HepG2 (cell line): ENCODE measurements at regions not wholly inside any gene's neighbourhood (a gene's known extent, or its start where the extent isn't known, plus 50 kb on each side); places are given as distances from the start of the nearest gene placed in this dataset.

Experiments used
- ELF4 ChIP-seq: sonication (generic); formaldehyde crosslinking; IDR thresholded peaks from 2 replicates; pipeline ENCODE4 v1.5.0; 2020; ENCODE audit warnings: missing genetic modification reagents, mild to moderate bottlenecking, moderate library complexity, borderline replicate concordance
- KAT2B ChIP-seq: fragments of 150-350 bp; IDR thresholded peaks from 2 replicates; pipeline ENCODE4 v1.6.1; 2014; ENCODE audit warnings: low read depth, low read length, borderline replicate concordance
- KLF11 ChIP-seq: IDR thresholded peaks from 2 replicates; pipeline ENCODE4 v1.6.1; 2016; ENCODE audit warnings: missing compliant biosample characterization
- PAF1 ChIP-seq: IDR thresholded peaks from 2 replicates; pipeline ENCODE4 v1.6.1; 2016; ENCODE audit warnings: missing genetic modification reagents, missing compliant biosample characterization
- SMYD3 ChIP-seq: sonication (generic); formaldehyde crosslinking; IDR thresholded peaks from 2 replicates; pipeline ENCODE4 v1.8.1; 2023; ENCODE audit warnings: mild to moderate bottlenecking, missing genetic modification reagents
- TARDBP ChIP-seq: sonication (generic); formaldehyde crosslinking; IDR thresholded peaks from 2 replicates; pipeline ENCODE4 v1.8.0; 2022; ENCODE audit warnings: mild to moderate bottlenecking, missing genetic modification reagents
- ZBTB8A ChIP-seq: sonication (generic); formaldehyde crosslinking; IDR thresholded peaks from 2 replicates; pipeline ENCODE4 v1.4.0; 2020; ENCODE audit warnings: mild to moderate bottlenecking, low read depth, missing genetic modification reagents, borderline replicate concordance
- ZFX ChIP-seq: sonication (generic); formaldehyde crosslinking; IDR thresholded peaks from 2 replicates; pipeline ENCODE4 v1.4.0; 2020; ENCODE audit warnings: mild to moderate bottlenecking, low read depth, missing genetic modification reagents, moderate library complexity
- ZNF235 ChIP-seq: sonication (generic); formaldehyde crosslinking; IDR thresholded peaks from 2 replicates; pipeline ENCODE4 v1.8.1; 2023; ENCODE audit warnings: mild to moderate bottlenecking, missing genetic modification reagents, borderline replicate concordance
- ZNF563 ChIP-seq: sonication (generic); formaldehyde crosslinking; IDR thresholded peaks from 2 replicates; pipeline ENCODE4 v1.8.0; 2022; ENCODE audit warnings: mild to moderate bottlenecking, moderate library complexity, missing genetic modification reagents
- ZNF619 ChIP-seq: sonication (generic); formaldehyde crosslinking; IDR thresholded peaks from 2 replicates; pipeline ENCODE4 v1.4.0; 2020; ENCODE audit warnings: mild to moderate bottlenecking, missing genetic modification reagents
- ZNF782 ChIP-seq: sonication (generic); formaldehyde crosslinking; IDR thresholded peaks from 2 replicates; pipeline ENCODE4 v1.4.0; 2020; ENCODE audit warnings: missing genetic modification reagents, mild to moderate bottlenecking, borderline replicate concordance
- TF ChIP-seq, protein P1 (sequence below): IDR thresholded peaks from 2 replicates; pipeline ENCODE4 v1.6.1; 2016; ENCODE audit warnings: missing compliant biosample characterization, missing genetic modification reagents, borderline replicate concordance
- TF ChIP-seq, protein P2 (sequence below): sonication (generic); formaldehyde crosslinking; IDR thresholded peaks from 2 replicates; pipeline ENCODE4 v1.5.0; 2020; ENCODE audit warnings: mild to moderate bottlenecking, missing genetic modification reagents, moderate library complexity
- TF ChIP-seq, protein P3 (sequence below), 2 experiments: fragments of 450-650 bp in 1 of 2; sonication (generic) in 1 of 2; formaldehyde crosslinking; IDR thresholded peaks; 2 replicates each; pipeline versions ENCODE4 v1.5.0 to v1.8.0; 2020 to 2022; ENCODE audit warnings: mild to moderate bottlenecking in 1 of 2, missing genetic modification reagents in 1 of 2
- TF ChIP-seq, protein P4 (sequence below): sonication (generic); formaldehyde crosslinking; IDR thresholded peaks from 2 replicates; pipeline ENCODE4 v1.8.0; 2022; ENCODE audit warnings: missing genetic modification reagents, mild to moderate bottlenecking, inconsistent platforms, borderline replicate concordance
- TF ChIP-seq, protein P5 (sequence below): sonication (generic); formaldehyde crosslinking; IDR thresholded peaks from 2 replicates; pipeline ENCODE4 v1.4.0; 2020; ENCODE audit warnings: missing genetic modification reagents

DNA sequence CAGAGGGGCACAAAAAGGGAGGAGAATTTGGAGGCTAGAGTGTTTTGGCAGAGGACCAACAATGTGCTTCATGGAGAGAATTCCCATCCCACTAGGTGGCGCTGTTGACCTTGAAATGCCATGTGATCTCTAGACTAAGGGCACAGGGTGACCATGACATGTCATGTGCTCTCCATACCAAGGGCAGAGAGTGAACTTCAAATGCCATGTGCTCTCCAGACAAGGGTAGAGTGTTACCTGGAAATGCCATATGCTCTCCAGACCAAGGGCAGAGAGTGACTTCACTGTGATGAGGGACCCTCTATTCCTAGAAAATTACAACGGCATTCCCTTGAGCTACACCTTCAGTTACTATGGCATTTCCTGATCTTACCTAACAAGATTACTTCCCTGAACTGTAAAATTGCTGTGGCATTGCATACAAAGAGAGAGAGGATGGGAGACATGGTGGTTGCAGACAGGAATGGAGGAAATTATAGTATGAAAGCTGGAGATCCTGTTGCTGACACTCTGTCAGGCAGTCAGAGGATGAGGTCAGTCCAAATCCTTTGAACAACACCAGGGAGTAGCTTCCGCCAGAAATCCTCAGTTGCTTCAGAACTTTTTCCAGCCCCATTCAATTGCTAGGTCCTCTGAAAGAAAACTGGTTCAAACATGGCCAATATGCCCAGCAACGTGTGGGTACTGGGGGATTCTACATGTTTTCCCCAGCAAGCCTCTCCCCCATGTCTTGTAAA is 60.9 kb upstream of the ACSM6 start (continued):
- TF ChIP-seq, protein P1, sequence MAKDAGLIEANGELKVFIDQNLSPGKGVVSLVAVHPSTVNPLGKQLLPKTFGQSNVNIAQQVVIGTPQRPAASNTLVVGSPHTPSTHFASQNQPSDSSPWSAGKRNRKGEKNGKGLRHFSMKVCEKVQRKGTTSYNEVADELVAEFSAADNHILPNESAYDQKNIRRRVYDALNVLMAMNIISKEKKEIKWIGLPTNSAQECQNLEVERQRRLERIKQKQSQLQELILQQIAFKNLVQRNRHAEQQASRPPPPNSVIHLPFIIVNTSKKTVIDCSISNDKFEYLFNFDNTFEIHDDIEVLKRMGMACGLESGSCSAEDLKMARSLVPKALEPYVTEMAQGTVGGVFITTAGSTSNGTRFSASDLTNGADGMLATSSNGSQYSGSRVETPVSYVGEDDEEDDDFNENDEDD (CRISPR knock-in tag), result peak; percentile 66; the same call in 1 of the 2 replicates
- TF ChIP-seq ZNF235, result no peak
- TF ChIP-seq KLF11, result no peak
- TF ChIP-seq KAT2B, result no peak
- TF ChIP-seq, protein P2, sequence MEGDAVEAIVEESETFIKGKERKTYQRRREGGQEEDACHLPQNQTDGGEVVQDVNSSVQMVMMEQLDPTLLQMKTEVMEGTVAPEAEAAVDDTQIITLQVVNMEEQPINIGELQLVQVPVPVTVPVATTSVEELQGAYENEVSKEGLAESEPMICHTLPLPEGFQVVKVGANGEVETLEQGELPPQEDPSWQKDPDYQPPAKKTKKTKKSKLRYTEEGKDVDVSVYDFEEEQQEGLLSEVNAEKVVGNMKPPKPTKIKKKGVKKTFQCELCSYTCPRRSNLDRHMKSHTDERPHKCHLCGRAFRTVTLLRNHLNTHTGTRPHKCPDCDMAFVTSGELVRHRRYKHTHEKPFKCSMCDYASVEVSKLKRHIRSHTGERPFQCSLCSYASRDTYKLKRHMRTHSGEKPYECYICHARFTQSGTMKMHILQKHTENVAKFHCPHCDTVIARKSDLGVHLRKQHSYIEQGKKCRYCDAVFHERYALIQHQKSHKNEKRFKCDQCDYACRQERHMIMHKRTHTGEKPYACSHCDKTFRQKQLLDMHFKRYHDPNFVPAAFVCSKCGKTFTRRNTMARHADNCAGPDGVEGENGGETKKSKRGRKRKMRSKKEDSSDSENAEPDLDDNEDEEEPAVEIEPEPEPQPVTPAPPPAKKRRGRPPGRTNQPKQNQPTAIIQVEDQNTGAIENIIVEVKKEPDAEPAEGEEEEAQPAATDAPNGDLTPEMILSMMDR (CRISPR knock-in tag), result peak; percentile 98
- TF ChIP-seq ZNF782 (CRISPR knock-in tag), result no peak
- TF ChIP-seq ZNF563 (CRISPR knock-in tag), result no peak
- TF ChIP-seq, protein P3, sequence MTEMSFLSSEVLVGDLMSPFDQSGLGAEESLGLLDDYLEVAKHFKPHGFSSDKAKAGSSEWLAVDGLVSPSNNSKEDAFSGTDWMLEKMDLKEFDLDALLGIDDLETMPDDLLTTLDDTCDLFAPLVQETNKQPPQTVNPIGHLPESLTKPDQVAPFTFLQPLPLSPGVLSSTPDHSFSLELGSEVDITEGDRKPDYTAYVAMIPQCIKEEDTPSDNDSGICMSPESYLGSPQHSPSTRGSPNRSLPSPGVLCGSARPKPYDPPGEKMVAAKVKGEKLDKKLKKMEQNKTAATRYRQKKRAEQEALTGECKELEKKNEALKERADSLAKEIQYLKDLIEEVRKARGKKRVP (CRISPR knock-in tag; IDR thresholded peaks at IDR 0.05), result no peak
- TF ChIP-seq ZFX, result no peak
- TF ChIP-seq ZBTB8A (CRISPR knock-in tag), result no peak
- TF ChIP-seq SMYD3, result 0 out of 2 replicates have a peak, but pooled peaks have one; percentile 48
- TF ChIP-seq TARDBP (CRISPR knock-in tag), result peak; percentile 72; the same call in 1 of the 2 replicates
- TF ChIP-seq, protein P4, sequence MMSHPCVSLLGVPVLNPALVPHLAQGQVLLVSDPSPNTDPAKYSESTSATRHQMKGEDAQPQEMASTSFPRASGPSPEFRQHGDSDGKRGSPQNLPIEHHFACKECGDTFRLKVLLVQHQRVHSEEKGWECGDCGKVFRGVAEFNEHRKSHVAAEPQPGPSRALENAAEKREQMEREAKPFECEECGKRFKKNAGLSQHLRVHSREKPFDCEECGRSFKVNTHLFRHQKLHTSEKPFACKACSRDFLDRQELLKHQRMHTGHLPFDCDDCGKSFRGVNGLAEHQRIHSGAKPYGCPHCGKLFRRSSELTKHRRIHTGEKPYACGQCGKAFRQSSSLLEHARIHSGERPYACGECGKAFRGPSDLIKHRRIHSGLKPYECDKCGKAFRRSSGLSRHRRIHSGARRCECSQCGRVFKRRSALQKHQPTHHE (CRISPR knock-in tag), result no peak
- no peak for TF ChIP-seq ZNF619
- TF ChIP-seq, protein P5, sequence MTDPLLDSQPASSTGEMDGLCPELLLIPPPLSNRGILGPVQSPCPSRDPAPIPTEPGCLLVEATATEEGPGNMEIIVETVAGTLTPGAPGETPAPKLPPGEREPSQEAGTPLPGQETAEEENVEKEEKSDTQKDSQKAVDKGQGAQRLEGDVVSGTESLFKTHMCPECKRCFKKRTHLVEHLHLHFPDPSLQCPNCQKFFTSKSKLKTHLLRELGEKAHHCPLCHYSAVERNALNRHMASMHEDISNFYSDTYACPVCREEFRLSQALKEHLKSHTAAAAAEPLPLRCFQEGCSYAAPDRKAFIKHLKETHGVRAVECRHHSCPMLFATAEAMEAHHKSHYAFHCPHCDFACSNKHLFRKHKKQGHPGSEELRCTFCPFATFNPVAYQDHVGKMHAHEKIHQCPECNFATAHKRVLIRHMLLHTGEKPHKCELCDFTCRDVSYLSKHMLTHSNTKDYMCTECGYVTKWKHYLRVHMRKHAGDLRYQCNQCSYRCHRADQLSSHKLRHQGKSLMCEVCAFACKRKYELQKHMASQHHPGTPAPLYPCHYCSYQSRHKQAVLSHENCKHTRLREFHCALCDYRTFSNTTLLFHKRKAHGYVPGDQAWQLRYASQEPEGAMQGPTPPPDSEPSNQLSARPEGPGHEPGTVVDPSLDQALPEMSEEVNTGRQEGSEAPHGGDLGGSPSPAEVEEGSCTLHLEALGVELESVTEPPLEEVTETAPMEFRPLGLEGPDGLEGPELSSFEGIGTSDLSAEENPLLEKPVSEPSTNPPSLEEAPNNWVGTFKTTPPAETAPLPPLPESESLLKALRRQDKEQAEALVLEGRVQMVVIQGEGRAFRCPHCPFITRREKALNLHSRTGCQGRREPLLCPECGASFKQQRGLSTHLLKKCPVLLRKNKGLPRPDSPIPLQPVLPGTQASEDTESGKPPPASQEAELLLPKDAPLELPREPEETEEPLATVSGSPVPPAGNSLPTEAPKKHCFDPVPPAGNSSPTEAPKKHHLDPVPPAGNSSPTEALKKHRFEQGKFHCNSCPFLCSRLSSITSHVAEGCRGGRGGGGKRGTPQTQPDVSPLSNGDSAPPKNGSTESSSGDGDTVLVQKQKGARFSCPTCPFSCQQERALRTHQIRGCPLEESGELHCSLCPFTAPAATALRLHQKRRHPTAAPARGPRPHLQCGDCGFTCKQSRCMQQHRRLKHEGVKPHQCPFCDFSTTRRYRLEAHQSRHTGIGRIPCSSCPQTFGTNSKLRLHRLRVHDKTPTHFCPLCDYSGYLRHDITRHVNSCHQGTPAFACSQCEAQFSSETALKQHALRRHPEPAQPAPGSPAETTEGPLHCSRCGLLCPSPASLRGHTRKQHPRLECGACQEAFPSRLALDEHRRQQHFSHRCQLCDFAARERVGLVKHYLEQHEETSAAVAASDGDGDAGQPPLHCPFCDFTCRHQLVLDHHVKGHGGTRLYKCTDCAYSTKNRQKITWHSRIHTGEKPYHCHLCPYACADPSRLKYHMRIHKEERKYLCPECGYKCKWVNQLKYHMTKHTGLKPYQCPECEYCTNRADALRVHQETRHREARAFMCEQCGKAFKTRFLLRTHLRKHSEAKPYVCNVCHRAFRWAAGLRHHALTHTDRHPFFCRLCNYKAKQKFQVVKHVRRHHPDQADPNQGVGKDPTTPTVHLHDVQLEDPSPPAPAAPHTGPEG (CRISPR knock-in tag), result no peak
- TF ChIP-seq PAF1 (CRISPR knock-in tag), result no peak
- TF ChIP-seq ELF4 (CRISPR knock-in tag), result no peak
